ENCODE measurements at regions not wholly inside any gene's neighbourhood (a gene's known extent, or its start where the extent isn't known, plus 50 kb on each side); places are given as distances from the start of the nearest gene placed in this dataset.
"Not testable (repeated sequence)": the region's sequence is repeated elsewhere in the genome, so short reads cannot be mapped to it uniquely, and the experiment has no call there.

GRCh38 chr9:106775960-106776359 lies 87.0 kb upstream of the ZNF462 start:
- no peak for DNase-seq (ENCODE audit: low spot score)
- H3K4me3 ChIP-seq, result no peak overlapping the region
- no peaks in the 10 kb centered on the region for H3K4me1 ChIP-seq (ENCODE audit: control insufficient read depth in 1 of 2, low read depth in 2 of 2)
- H3K27ac ChIP-seq, result no peak overlapping the region
- no peaks in the 10 kb centered on the region for H3K27me3 ChIP-seq (replicated peaks; ENCODE audit: insufficient read depth)
- H3K36me3 ChIP-seq, result no peaks in the 10 kb centered on the region
- no peak for ATAC-seq (ENCODE audit: insufficient number of reproducible peaks, low FRiP score, low read depth)
- TF ChIP-seq CTCF (IDR thresholded peaks at IDR 0.05), result no peak
- H3K9me3 ChIP-seq, result no peaks in the 10 kb centered on the region

- DNase-seq (ENCODE audit: low spot score) (no peak), ATAC-seq (ENCODE audit: insufficient number of reproducible peaks, low FRiP score, low read depth) (no peak)
- no peaks in the 10 kb centered on the region for H3K36me3 ChIP-seq
- no peaks in the 10 kb centered on the region for H3K27me3 ChIP-seq (replicated peaks; ENCODE audit: insufficient read depth)
- no peaks in the 10 kb centered on the region for H3K4me1 ChIP-seq (ENCODE audit: control insufficient read depth in 1 of 2, low read depth in 2 of 2)
- no peak for TF ChIP-seq CTCF (IDR thresholded peaks at IDR 0.05)
- H3K27ac ChIP-seq, result no peak overlapping the region
- H3K9me3 ChIP-seq, result no peaks in the 10 kb centered on the region
- no peak overlapping the region for H3K4me3 ChIP-seq
Measured at GRCh38 chr9:106779796-106780195, 83.2 kb upstream of the ZNF462 start.

- TF ChIP-seq CTCF (IDR thresholded peaks at IDR 0.05), result no peak
- H3K27me3 ChIP-seq (replicated peaks; ENCODE audit: insufficient read depth), result no peaks in the 10 kb centered on the region
- no peaks in the 10 kb centered on the region for H3K9me3 ChIP-seq
- H3K4me3 ChIP-seq, result no peak overlapping the region
- ATAC-seq (ENCODE audit: insufficient number of reproducible peaks, low FRiP score, low read depth), result no peak
- H3K36me3 ChIP-seq, result no peaks in the 10 kb centered on the region
- DNase-seq (ENCODE audit: low spot score), result no peak
- H3K4me1 ChIP-seq (ENCODE audit: control insufficient read depth in 1 of 2, low read depth in 2 of 2), result no peaks in the 10 kb centered on the region
- H3K27ac ChIP-seq, result no peak overlapping the region
Measured at GRCh38 chr9:106783121-106783520, 79.8 kb upstream of the ZNF462 start.

GRCh38 chr9:106784076-106784475 lies 78.9 kb upstream of the ZNF462 start:
- ATAC-seq (ENCODE audit: insufficient number of reproducible peaks, low FRiP score, low read depth) (no peak), DNase-seq (ENCODE audit: low spot score) (no peak)
- H3K4me1 ChIP-seq (ENCODE audit: control insufficient read depth in 1 of 2, low read depth in 2 of 2), result no peaks in the 10 kb centered on the region
- no peak overlapping the region for H3K27ac ChIP-seq
- H3K36me3 ChIP-seq, result no peaks in the 10 kb centered on the region
- H3K9me3 ChIP-seq, result no peaks in the 10 kb centered on the region
- TF ChIP-seq CTCF (IDR thresholded peaks at IDR 0.05), result no peak
- no peak overlapping the region for H3K4me3 ChIP-seq
- no peaks in the 10 kb centered on the region for H3K27me3 ChIP-seq (replicated peaks; ENCODE audit: insufficient read depth)

GRCh38 chr9:106785200-106785599 lies 77.8 kb upstream of the ZNF462 start:
- Histone ChIP-seq H3K27me3 (replicated peaks; ENCODE audit: insufficient read depth) (no peaks in the 10 kb centered on the region), H3K27ac (no peak overlapping the region), H3K4me3 (no peak overlapping the region), H3K9me3 (no peaks in the 10 kb centered on the region), H3K4me1 (ENCODE audit: control insufficient read depth in 1 of 2, low read depth in 2 of 2) (no peaks in the 10 kb centered on the region), H3K36me3 (no peaks in the 10 kb centered on the region)
- ATAC-seq (ENCODE audit: insufficient number of reproducible peaks, low FRiP score, low read depth), result no peak
- TF ChIP-seq CTCF (IDR thresholded peaks at IDR 0.05), result no peak
- DNase-seq (ENCODE audit: low spot score), result no peak

GRCh38 chr9:106788021-106788420 lies 74.9 kb upstream of the ZNF462 start:
- ATAC-seq (ENCODE audit: insufficient number of reproducible peaks, low FRiP score, low read depth); H3K4me1 ChIP-seq (ENCODE audit: control insufficient read depth in 1 of 2, low read depth in 2 of 2); DNase-seq (ENCODE audit: low spot score); H3K4me3 ChIP-seq; H3K27ac ChIP-seq; H3K9me3 ChIP-seq; H3K36me3 ChIP-seq; H3K27me3 ChIP-seq (replicated peaks; ENCODE audit: insufficient read depth): not testable (repeated sequence)
